ENCODE measurements at regions not wholly inside any gene's neighbourhood (a gene's known extent, or its start where the extent isn't known, plus 50 kb on each side); places are given as distances from the start of the nearest gene placed in this dataset.

- DNase-seq: no peak
Observed at GRCh38 chr3:10555263-10555662, 49.9 kb upstream of the ATP2B2 start.

GRCh38 chr3:10556312-10556711 is 50.9 kb upstream of the ATP2B2 start:
- no peak for DNase-seq

- DNase-seq: no peak
Observed at GRCh38 chr3:10557250-10557649, 51.9 kb upstream of the ATP2B2 start.

GRCh38 chr3:10557781-10558373 is 52.5 kb upstream of the ATP2B2 start:
- DNase-seq: peak; percentile 30

GRCh38 chr3:10558736-10559135 is 53.4 kb upstream of the ATP2B2 start:
- no peak for DNase-seq

- no peak for DNase-seq
Observed at GRCh38 chr3:10560060-10560861, 54.9 kb upstream of the ATP2B2 start.

GRCh38 chr3:10561162-10561945 is 56.0 kb upstream of the ATP2B2 start:
- DNase-seq: no peak

- no peak for DNase-seq
Observed at GRCh38 chr3:10561946-10562560, 56.7 kb upstream of the ATP2B2 start.

GRCh38 chr3:10563396-10563795 is 58.0 kb upstream of the ATP2B2 start:
- DNase-seq: no peak

GRCh38 chr3:10565814-10566213 is 60.4 kb upstream of the ATP2B2 start:
- no peak for DNase-seq

- DNase-seq: no peak
Observed at GRCh38 chr3:10566451-10566850, 61.1 kb upstream of the ATP2B2 start.

GRCh38 chr3:10568549-10568948 is 63.2 kb upstream of the ATP2B2 start:
- no peak for DNase-seq

- no peak for DNase-seq
Observed at GRCh38 chr3:10570196-10570946, 65.0 kb upstream of the ATP2B2 start.

GRCh38 chr3:10574101-10574620 is 68.8 kb upstream of the ATP2B2 start:
- DNase-seq: no peak

GRCh38 chr3:10575601-10576160 is 70.3 kb upstream of the ATP2B2 start:
- no peak for DNase-seq

GRCh38 chr3:10577486-10577885 is 72.1 kb upstream of the ATP2B2 start:
- no peak for DNase-seq

GRCh38 chr3:10580426-10580825 is 75.0 kb upstream of the ATP2B2 start:
- DNase-seq: no peak

- no peak for DNase-seq
Observed at GRCh38 chr3:10581251-10581650, 75.9 kb upstream of the ATP2B2 start.

- no peak for DNase-seq
Observed at GRCh38 chr3:10581716-10582115, 76.3 kb upstream of the ATP2B2 start.

GRCh38 chr3:10582733-10583132 is 77.3 kb upstream of the ATP2B2 start:
- DNase-seq: no peak

- no peak for DNase-seq
Observed at GRCh38 chr3:10583798-10584708, 78.7 kb upstream of the ATP2B2 start.

Data from activated CD4-positive, alpha-beta T cell treated with anti-CD3 and anti-CD28 coated beads, Interleukin-2, amount 50 U/mL, for 16 hours (primary cell).